ENCODE measurements at regions not wholly inside any gene's neighbourhood (a gene's known extent, or its start where the extent isn't known, plus 50 kb on each side); places are given as distances from the start of the nearest gene placed in this dataset.

DNA sequence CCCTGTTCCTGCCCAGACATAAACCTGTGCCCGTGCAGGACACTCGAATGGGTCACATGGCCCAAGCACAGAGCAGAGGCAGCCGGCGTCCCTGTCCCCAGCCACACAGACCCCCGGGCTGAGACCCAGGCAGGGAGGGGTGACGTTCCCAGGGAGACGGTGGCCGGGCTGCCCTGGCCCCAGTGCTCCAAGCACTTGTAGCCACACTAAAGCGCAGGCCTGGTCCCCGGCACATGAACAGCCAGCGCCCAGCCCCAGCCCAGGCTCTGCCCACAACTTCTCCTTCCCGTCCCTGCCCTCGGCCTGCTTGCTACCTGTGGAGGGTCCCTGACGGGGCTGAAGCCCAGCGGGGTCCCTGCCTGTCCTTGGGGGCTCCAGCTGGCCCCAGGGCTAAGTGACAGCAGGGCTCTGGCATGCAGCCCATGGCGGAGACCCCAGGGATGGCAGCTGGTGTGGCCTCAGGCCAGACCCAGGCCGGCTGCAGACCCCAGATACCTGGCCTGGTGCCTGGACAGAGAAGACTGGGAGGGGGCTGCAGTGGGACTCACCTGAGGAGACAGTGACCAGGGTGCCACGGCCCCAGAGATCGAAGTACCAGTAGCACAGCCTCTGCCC lies 338.4 kb downstream of the TMEM121 start:
- Histone ChIP-seq H3K9ac (replicated peaks; ENCODE audit: extremely low read depth, insufficient read depth, low read length) (no peak overlapping the region), H3K27me3 (ENCODE audit: control insufficient read depth in 2 of 2, insufficient read depth in 2 of 2, low read length in 2 of 2) (no peaks in the 10 kb centered on the region), H3K36me3 (ENCODE audit: control insufficient read depth in 2 of 2, extremely low read depth in 1 of 2, insufficient read depth in 2 of 2, low read length in 2 of 2) (no peaks in the 10 kb centered on the region), H3K4me2 (ENCODE audit: insufficient read depth, low read length) (no peak overlapping the region), H3K4me1 (ENCODE audit: control insufficient read depth, extremely low read depth, insufficient read depth, low read length) (no peaks in the 10 kb centered on the region), H2AFZ (ENCODE audit: low read depth, low read length) (no peak overlapping the region), H3K4me3 (replicated peaks in 1 of 3; ENCODE audit: insufficient read depth in 1 of 3, low read depth in 1 of 3, low read length in 3 of 3) (no peak overlapping the region), H3K9me1 (replicated peaks; ENCODE audit: control insufficient read depth, extremely low read depth, insufficient read depth, low read length) (no peaks in the 10 kb centered on the region), H3K79me2 (ENCODE audit: control insufficient read depth, insufficient read depth, low read length) (no peaks in the 10 kb centered on the region), H3K27ac (ENCODE audit: insufficient read depth, low read depth, low read length) (no peak overlapping the region), H4K20me1 (replicated peaks; ENCODE audit: control insufficient read depth, extremely low read depth, insufficient read depth, low read length) (no peaks in the 10 kb centered on the region), H3K9me3 (replicated peaks; ENCODE audit: control insufficient read depth, insufficient read depth, low read length) (peaks cover 10% of the 10 kb centered on the region)
- DNase-seq (ENCODE audit: low read depth, low spot score) (no peak), FAIRE-seq (no peak)
- TF ChIP-seq EZH2 (IDR thresholded peaks at IDR 0.05; ENCODE audit: borderline replicate concordance, low read depth, low read length, severe bottlenecking) = no peak
- no peak for TF ChIP-seq JUN (IDR thresholded peaks at IDR 0.05; ENCODE audit: borderline replicate concordance, insufficient read depth, insufficient read length, low read depth)
- no peak for TF ChIP-seq GATA2 (IDR thresholded peaks at IDR 0.05; ENCODE audit: insufficient read depth, insufficient read length, low read depth, low read length)
- TF ChIP-seq, protein P1, sequence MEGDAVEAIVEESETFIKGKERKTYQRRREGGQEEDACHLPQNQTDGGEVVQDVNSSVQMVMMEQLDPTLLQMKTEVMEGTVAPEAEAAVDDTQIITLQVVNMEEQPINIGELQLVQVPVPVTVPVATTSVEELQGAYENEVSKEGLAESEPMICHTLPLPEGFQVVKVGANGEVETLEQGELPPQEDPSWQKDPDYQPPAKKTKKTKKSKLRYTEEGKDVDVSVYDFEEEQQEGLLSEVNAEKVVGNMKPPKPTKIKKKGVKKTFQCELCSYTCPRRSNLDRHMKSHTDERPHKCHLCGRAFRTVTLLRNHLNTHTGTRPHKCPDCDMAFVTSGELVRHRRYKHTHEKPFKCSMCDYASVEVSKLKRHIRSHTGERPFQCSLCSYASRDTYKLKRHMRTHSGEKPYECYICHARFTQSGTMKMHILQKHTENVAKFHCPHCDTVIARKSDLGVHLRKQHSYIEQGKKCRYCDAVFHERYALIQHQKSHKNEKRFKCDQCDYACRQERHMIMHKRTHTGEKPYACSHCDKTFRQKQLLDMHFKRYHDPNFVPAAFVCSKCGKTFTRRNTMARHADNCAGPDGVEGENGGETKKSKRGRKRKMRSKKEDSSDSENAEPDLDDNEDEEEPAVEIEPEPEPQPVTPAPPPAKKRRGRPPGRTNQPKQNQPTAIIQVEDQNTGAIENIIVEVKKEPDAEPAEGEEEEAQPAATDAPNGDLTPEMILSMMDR (IDR thresholded peaks at IDR 0.05; ENCODE audit: extremely low read depth in 1 of 2, insufficient read depth in 1 of 2, low read depth in 1 of 2, low read length in 2 of 2) = no peak
- no peak for TF ChIP-seq FOS (IDR thresholded peaks at IDR 0.05; ENCODE audit: borderline replicate concordance, insufficient read depth, low read length)
- no peak for TF ChIP-seq MYC (IDR thresholded peaks at IDR 0.05; ENCODE audit: low read depth, low read length)
- no peak for TF ChIP-seq POLR2AphosphoS5 (IDR thresholded peaks at IDR 0.05; ENCODE audit: insufficient read depth, low read depth, low read length)
- no peak for TF ChIP-seq POLR2A (IDR thresholded peaks at IDR 0.05; ENCODE audit: low read depth, low read length)
- TF ChIP-seq, protein P2, sequence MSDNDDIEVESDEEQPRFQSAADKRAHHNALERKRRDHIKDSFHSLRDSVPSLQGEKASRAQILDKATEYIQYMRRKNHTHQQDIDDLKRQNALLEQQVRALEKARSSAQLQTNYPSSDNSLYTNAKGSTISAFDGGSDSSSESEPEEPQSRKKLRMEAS (IDR thresholded peaks at IDR 0.05; ENCODE audit: insufficient read depth, insufficient read length) = no peak
- dilution Hi-C loops (cut with MboI; ENCODE audit: extremely low pct_ligation_motif_present, low sequenced_read_pairs) = no loop called here
- CTCF ChIA-PET = no interaction called here
- BruUV-seq (replicated peaks) = no TSS peak
- POLR2A ChIA-PET = no interaction called here
- intact Hi-C loops (cut with micrococcal nuclease) = no loop called here

Data from endothelial cell of umbilical vein (primary cell).